NCI-H187 (cell line): ENCODE measurements at regions not wholly inside any gene's neighbourhood (a gene's known extent, or its start where the extent isn't known, plus 50 kb on each side); places are given as distances from the start of the nearest gene placed in this dataset.

Experiments
- DNase-seq, 2 experiments: peaks; one replicate each; lab custom pipeline; 2025; lab: John Stamatoyannopoulos, UW

GRCh38 chr1:173400387-173400995 is 76.6 kb upstream of the PRDX6 start:
- no peak for DNase-seq

- DNase-seq = no peak
Measured at GRCh38 chr1:173403996-173404395, 73.1 kb upstream of the PRDX6 start.

GRCh38 chr1:173405281-173405680 is 71.9 kb upstream of the PRDX6 start:
- no peak for DNase-seq

GRCh38 chr1:173405834-173406233 is 71.3 kb upstream of the PRDX6 start:
- DNase-seq = no peak

- no peak for DNase-seq
Measured at GRCh38 chr1:173406783-173407230, 70.3 kb upstream of the PRDX6 start.

- no peak for DNase-seq
Measured at GRCh38 chr1:173407846-173408245, 69.3 kb upstream of the PRDX6 start.

GRCh38 chr1:173408886-173409285 is 68.2 kb upstream of the PRDX6 start:
- no peak for DNase-seq

- DNase-seq = no peak
Measured at GRCh38 chr1:173409613-173410012, 67.5 kb upstream of the PRDX6 start.

- no peak for DNase-seq
Measured at GRCh38 chr1:173410133-173410793, 66.9 kb upstream of the PRDX6 start.

GRCh38 chr1:173410794-173411236 is 66.3 kb upstream of the PRDX6 start:
- no peak for DNase-seq

- no peak for DNase-seq
Measured at GRCh38 chr1:173411835-173412742, 65.0 kb upstream of the PRDX6 start.

- no peak for DNase-seq
Measured at GRCh38 chr1:173413271-173413707, 63.8 kb upstream of the PRDX6 start.

GRCh38 chr1:173414136-173414535 is 63.0 kb upstream of the PRDX6 start:
- DNase-seq = no peak

- no peak for DNase-seq
Measured at GRCh38 chr1:173414539-173415226, 62.5 kb upstream of the PRDX6 start.

GRCh38 chr1:173415490-173415889 is 61.6 kb upstream of the PRDX6 start:
- no peak for DNase-seq

- DNase-seq = no peak
Measured at GRCh38 chr1:173415905-173416450, 61.2 kb upstream of the PRDX6 start.

GRCh38 chr1:173417563-173417962 is 59.6 kb upstream of the PRDX6 start:
- DNase-seq = no peak

GRCh38 chr1:173418107-173418985 is 58.8 kb upstream of the PRDX6 start:
- no peak for DNase-seq

- peak; percentile 76 for DNase-seq
Measured at GRCh38 chr1:173420330-173420806, 56.8 kb upstream of the PRDX6 start.

GRCh38 chr1:173421286-173421685 is 55.8 kb upstream of the PRDX6 start:
- no peak for DNase-seq

GRCh38 chr1:173421789-173422188 is 55.3 kb upstream of the PRDX6 start:
- no peak for DNase-seq
